HCT116 (cell line): ENCODE measurements at regions not wholly inside any gene's neighbourhood (a gene's known extent, or its start where the extent isn't known, plus 50 kb on each side); places are given as distances from the start of the nearest gene placed in this dataset.

Experiments
- ATAC-seq: fragments of 200-7000 bp; cut with Tn5 transposase; 2 replicates; pipeline ENCODE4 v1.9.1; 2020; ENCODE audit warnings: mild to moderate bottlenecking, moderate library complexity
- BruUV-seq: library from RNA; stranded (reverse); fragments of 400-500 nt; replicated peaks from 2 replicates; lab custom pipeline; 2021; lab: Mats Ljungman, UMichigan
- CTCF ChIA-PET: fragments of 300-600 bp; sonication (Branson Sonifier 250); formaldehyde crosslinking; loops from one replicate; lab custom pipeline; 2021; ENCODE audit warnings: antibody characterized with exemption; lab: Charles Lee
- POLR2A ChIA-PET: fragments of 300-600, 350-600 bp; sonication (Branson Sonifier 250); formaldehyde crosslinking; loops from one replicate; lab custom pipeline; 2021; ENCODE audit warnings: antibody characterized with exemption; lab: Charles Lee
- RAD21 ChIA-PET, 2 experiments: fragments of 300-600 bp; sonication (Branson Sonifier 250); formaldehyde crosslinking; loops; one replicate each; lab custom pipeline; 2023; ENCODE audit warnings: low total read pairs in 2 of 2; ENCODE audit not compliant: uncharacterized antibody in 2 of 2, unreplicated experiment in 2 of 2, low non-redundant PET in 1 of 2; lab: Charles Lee
- DNase-seq: peaks from one replicate; pipeline ENCODE4 v3.0.0-alpha.2; 2010; ENCODE audit warnings: low read depth, low spot score
- H2AFZ ChIP-seq: fragments of 200-600 bp; shearing (Covaris generic), sonication (generic); 2 replicates; pipeline ENCODE4 v1.6.1; 2017; ENCODE audit warnings: low read depth, mixed run types, mixed read lengths, antibody characterized with exemption, low read length; ENCODE audit not compliant: poor library complexity, severe bottlenecking
- H3K27ac ChIP-seq: 2 replicates; pipeline ENCODE4 v1.5.1; 2012; ENCODE audit warnings: low read depth, low read length
- H3K27me3 ChIP-seq: fragments of 200-600 bp; sonication (generic); 2 replicates; pipeline ENCODE4 v1.6.1; 2016; ENCODE audit warnings: mixed run types, low read length, mixed read lengths; ENCODE audit not compliant: insufficient read depth
- H3K36me3 ChIP-seq, 2 experiments: fragments of 200-500 bp in 1 of 2; fragments of 200-600 bp in 1 of 2; sonication (Bioruptor generic) in 1 of 2; sonication (generic) in 1 of 2; 2 replicates each; pipeline versions ENCODE4 v1.5.1 to v1.6.1; 2014 to 2016; ENCODE audit warnings: low read length in 2 of 2, inconsistent platforms in 1 of 2, mixed read lengths in 1 of 2, mixed run types in 1 of 2; ENCODE audit not compliant: insufficient read depth in 2 of 2, control insufficient read depth in 1 of 2
- H3K4me1 ChIP-seq, 2 experiments: fragments of 200-600 bp in 1 of 2; sonication (generic) in 1 of 2; 2 replicates each; pipeline versions ENCODE4 v1.5.1 to v1.6.1; 2012 to 2017; ENCODE audit warnings: low read length in 2 of 2, inconsistent platforms in 1 of 2, mild to moderate bottlenecking in 1 of 2, mixed read lengths in 1 of 2, mixed run types in 1 of 2, moderate library complexity in 1 of 2; ENCODE audit not compliant: insufficient read depth in 2 of 2, control insufficient read depth in 1 of 2
- H3K4me2 ChIP-seq: fragments of 200-600 bp; sonication (generic); 2 replicates; pipeline ENCODE4 v1.6.1; 2017; ENCODE audit warnings: mixed run types, low read length, mixed read lengths
- H3K4me3 ChIP-seq, 2 experiments: fragments of 200-600 bp in 1 of 2; sonication (generic) in 1 of 2; replicated peaks in 1 of 2; 2 replicates each; pipeline ENCODE4 v1.5.1; 2011 to 2016; ENCODE audit warnings: low read length in 2 of 2, control low read depth in 1 of 2, low read depth in 1 of 2, mild to moderate bottlenecking in 1 of 2, mixed read lengths in 1 of 2, mixed run types in 1 of 2
- H3K79me2 ChIP-seq: fragments of 200-600 bp; sonication (generic); 2 replicates; pipeline ENCODE4 v1.6.1; 2017; ENCODE audit warnings: mild to moderate bottlenecking, mixed run types, low read length, moderate library complexity, mixed read lengths; ENCODE audit not compliant: insufficient read depth
- H3K9ac ChIP-seq: fragments of 200-600 bp; sonication (generic); 2 replicates; pipeline ENCODE4 v1.6.1; 2016; ENCODE audit warnings: low read length, mixed read lengths
- H3K9me2 ChIP-seq: fragments of 200-600 bp; sonication (generic), shearing (Covaris generic); 2 replicates; pipeline ENCODE4 v1.6.1; 2017; ENCODE audit warnings: mixed run types, mild to moderate bottlenecking, moderate library complexity; ENCODE audit not compliant: insufficient read depth
- H3K9me3 ChIP-seq, 2 experiments: fragments of 200-500 bp in 1 of 2; fragments of 200-600 bp in 1 of 2; sonication (Bioruptor generic) in 1 of 2; sonication (generic) in 1 of 2; 2 replicates each; pipeline ENCODE4 v1.6.1; 2014 to 2017; ENCODE audit warnings: low read length in 2 of 2, mixed read lengths in 2 of 2, inconsistent platforms in 1 of 2, low read depth in 1 of 2, mild to moderate bottlenecking in 1 of 2, mixed run types in 1 of 2, moderate library complexity in 1 of 2; ENCODE audit not compliant: control insufficient read depth in 1 of 2, insufficient read depth in 1 of 2
- H4K20me1 ChIP-seq: fragments of 200-600 bp; sonication (generic), shearing (Covaris generic); 2 replicates; pipeline ENCODE4 v1.6.1; 2017; ENCODE audit warnings: mixed run types, mild to moderate bottlenecking, moderate library complexity; ENCODE audit not compliant: insufficient read depth
- CEBPB ChIP-seq: IDR thresholded peaks from 2 replicates; pipeline ENCODE4 v1.6.1; 2012; ENCODE audit warnings: low read depth
- EGR1 ChIP-seq: IDR thresholded peaks from 2 replicates; pipeline ENCODE4 v1.6.1; 2012; ENCODE audit warnings: low read depth
- ELF1 ChIP-seq: IDR thresholded peaks from 2 replicates; pipeline ENCODE4 v1.6.1; 2012; ENCODE audit warnings: low read depth, borderline replicate concordance
- EZH2 ChIP-seq: fragments of 200-600 bp; sonication (generic); IDR thresholded peaks from 2 replicates; pipeline ENCODE4 v1.6.1; 2017; ENCODE audit warnings: antibody characterized with exemption, mixed run types
- EZH2phosphoT487 ChIP-seq: fragments of 200-600 bp; IDR thresholded peaks from 2 replicates; pipeline ENCODE4 v1.6.1; 2018; ENCODE audit warnings: antibody characterized with exemption, borderline replicate concordance
- JUND ChIP-seq: IDR thresholded peaks from 2 replicates; pipeline ENCODE4 v1.6.1; 2012
- POLR2A ChIP-seq: IDR thresholded peaks from 2 replicates; pipeline ENCODE4 v1.7.0; 2011; ENCODE audit warnings: borderline replicate concordance; ENCODE audit not compliant: insufficient read depth, insufficient read length; ENCODE audit errors: extremely low read depth
- POLR2AphosphoS5 ChIP-seq: IDR thresholded peaks from 2 replicates; pipeline ENCODE4 v1.6.1; 2011; ENCODE audit warnings: mild to moderate bottlenecking, low read depth, low read length, moderate library complexity
- SIN3A ChIP-seq: IDR thresholded peaks from 2 replicates; pipeline ENCODE4 v1.6.1; 2012; ENCODE audit warnings: low read depth
- SP1 ChIP-seq: IDR thresholded peaks from 2 replicates; pipeline ENCODE4 v1.6.1; 2012; ENCODE audit warnings: low read depth
- SRF ChIP-seq: IDR thresholded peaks from 2 replicates; pipeline ENCODE4 v1.6.1; 2012; ENCODE audit warnings: low read depth
- YY1 ChIP-seq: IDR thresholded peaks from 2 replicates; pipeline ENCODE4 v1.6.1; 2011; ENCODE audit warnings: low read length, low read depth, moderate library complexity, mild to moderate bottlenecking; ENCODE audit not compliant: insufficient replicate concordance; ENCODE audit errors: extremely low read depth
- ZFX ChIP-seq: fragments of 450-650 bp; IDR thresholded peaks from 2 replicates; pipeline ENCODE4 v1.6.1; 2017
- ZNF274 ChIP-seq: fragments of 200-500 bp; sonication (Bioruptor generic); IDR thresholded peaks from 2 replicates; pipeline ENCODE4 v1.6.1; 2014; ENCODE audit warnings: mild to moderate bottlenecking, low read depth, low read length, inconsistent platforms
- intact Hi-C: fragments of 100-400 bp; cut with micrococcal nuclease; formaldehyde crosslinking; loops from 2 replicates; pipeline ENCODE4 v1.10.0; 2022
- TF ChIP-seq, protein P1 (sequence below): IDR thresholded peaks from 2 replicates; pipeline ENCODE4 v1.6.1; 2011; ENCODE audit warnings: mild to moderate bottlenecking, low read length, moderate library complexity; ENCODE audit not compliant: insufficient replicate concordance; ENCODE audit errors: extremely low read depth

- Histone ChIP-seq H3K27ac (no peak overlapping the region), H2AFZ (no peak overlapping the region), H3K36me3 (no peaks in the 10 kb centered on the region), H3K9me2 (no peaks in the 10 kb centered on the region), H3K4me2 (no peak overlapping the region), H3K4me1 (no peaks in the 10 kb centered on the region), H3K27me3 (no peaks in the 10 kb centered on the region), H3K79me2 (no peaks in the 10 kb centered on the region), H3K9ac (no peak overlapping the region), H4K20me1 (no peaks in the 10 kb centered on the region), H3K4me3 (no peak overlapping the region), H3K9me3 (no peaks in the 10 kb centered on the region)
- BruUV-seq: no TSS peak
- ChIA-PET CTCF (no interaction called here), POLR2A (no interaction called here), RAD21 (no interaction called here)
- TF ChIP-seq SP1: no peak
- DNase-seq: no peak
- intact Hi-C loops: no loop called here
- no peak for ATAC-seq
These were observed 90.1 kb upstream of the ZRANB2 start for GRCh38 chr1:71170925-71171324.

- Histone ChIP-seq H3K4me3 (no peak overlapping the region), H2AFZ (no peak overlapping the region)
These were observed 86.7 kb upstream of the ZRANB2 start for GRCh38 chr1:71167505-71167904.

More at GRCh38 chr1:71167505-71167904, 86.7 kb upstream of the ZRANB2 start:
- POLR2A ChIA-PET: no interaction called here
- Histone ChIP-seq H3K27me3 (no peaks in the 10 kb centered on the region), H3K36me3 (no peaks in the 10 kb centered on the region), H4K20me1 (no peaks in the 10 kb centered on the region), H3K9me3 (no peaks in the 10 kb centered on the region), H3K9ac (no peak overlapping the region), H3K79me2 (no peaks in the 10 kb centered on the region), H3K9me2 (no peaks in the 10 kb centered on the region), H3K27ac (no peak overlapping the region), H3K4me1 (no peaks in the 10 kb centered on the region), H3K4me2 (no peak overlapping the region)
- ATAC-seq (no peak), DNase-seq (no peak)
- intact Hi-C loops: no loop called here
- CTCF ChIA-PET: no interaction called here
- RAD21 ChIA-PET: no interaction called here
- no peak for TF ChIP-seq EZH2
- no peak for TF ChIP-seq SRF
- no peak for TF ChIP-seq EZH2phosphoT487
- TF ChIP-seq SP1: no peak
- no peak for TF ChIP-seq ELF1
- TF ChIP-seq ZNF274: no peak
- no peak for TF ChIP-seq POLR2A
- TF ChIP-seq ZFX: no peak
- TF ChIP-seq JUND: no peak
- TF ChIP-seq, protein P1, sequence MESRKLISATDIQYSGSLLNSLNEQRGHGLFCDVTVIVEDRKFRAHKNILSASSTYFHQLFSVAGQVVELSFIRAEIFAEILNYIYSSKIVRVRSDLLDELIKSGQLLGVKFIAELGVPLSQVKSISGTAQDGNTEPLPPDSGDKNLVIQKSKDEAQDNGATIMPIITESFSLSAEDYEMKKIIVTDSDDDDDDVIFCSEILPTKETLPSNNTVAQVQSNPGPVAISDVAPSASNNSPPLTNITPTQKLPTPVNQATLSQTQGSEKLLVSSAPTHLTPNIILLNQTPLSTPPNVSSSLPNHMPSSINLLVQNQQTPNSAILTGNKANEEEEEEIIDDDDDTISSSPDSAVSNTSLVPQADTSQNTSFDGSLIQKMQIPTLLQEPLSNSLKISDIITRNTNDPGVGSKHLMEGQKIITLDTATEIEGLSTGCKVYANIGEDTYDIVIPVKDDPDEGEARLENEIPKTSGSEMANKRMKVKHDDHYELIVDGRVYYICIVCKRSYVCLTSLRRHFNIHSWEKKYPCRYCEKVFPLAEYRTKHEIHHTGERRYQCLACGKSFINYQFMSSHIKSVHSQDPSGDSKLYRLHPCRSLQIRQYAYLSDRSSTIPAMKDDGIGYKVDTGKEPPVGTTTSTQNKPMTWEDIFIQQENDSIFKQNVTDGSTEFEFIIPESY: no peak
- TF ChIP-seq SIN3A: no peak
- TF ChIP-seq EGR1: no peak
- no peak for TF ChIP-seq CEBPB
- TF ChIP-seq POLR2AphosphoS5: no peak
- TF ChIP-seq YY1: no peak
- BruUV-seq: no TSS peak
